GM21381 (cell line): ENCODE measurements at regions not wholly inside any gene's neighbourhood (a gene's known extent, or its start where the extent isn't known, plus 50 kb on each side); places are given as distances from the start of the nearest gene placed in this dataset.

ENCODE experiments used
- ATAC-seq: cut with Tn5 transposase; IDR thresholded peaks from one replicate; pipeline ENCODE4 v1.9.1; 2021; ENCODE audit warnings: mild to moderate bottlenecking, moderate library complexity; ENCODE audit not compliant: unreplicated experiment

GRCh38 chr4:56286763-56287162 is 100.5 kb downstream of the AASDH start:
- ATAC-seq: no peak

DNA sequence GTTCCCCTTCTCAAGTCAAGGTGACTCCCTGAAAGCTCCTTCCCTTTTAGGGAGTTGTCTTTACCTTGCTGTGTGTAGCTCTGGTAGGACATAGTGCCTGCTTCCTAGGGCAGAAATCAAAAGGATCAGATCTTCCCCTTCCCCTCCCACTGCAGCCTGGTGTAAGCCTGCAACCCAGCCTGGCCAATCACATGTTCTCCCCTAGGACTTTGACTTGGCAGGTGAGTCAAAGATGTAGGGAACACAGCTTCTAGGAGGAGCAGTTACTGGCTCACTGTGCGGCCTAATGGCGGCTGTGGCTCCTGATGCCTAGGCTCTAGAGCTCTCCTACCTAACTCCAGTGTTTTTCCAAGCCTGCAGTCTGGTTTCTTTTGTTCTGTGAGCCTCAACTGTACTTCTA is 103.9 kb downstream of the AASDH start:
- ATAC-seq: no peak

DNA sequence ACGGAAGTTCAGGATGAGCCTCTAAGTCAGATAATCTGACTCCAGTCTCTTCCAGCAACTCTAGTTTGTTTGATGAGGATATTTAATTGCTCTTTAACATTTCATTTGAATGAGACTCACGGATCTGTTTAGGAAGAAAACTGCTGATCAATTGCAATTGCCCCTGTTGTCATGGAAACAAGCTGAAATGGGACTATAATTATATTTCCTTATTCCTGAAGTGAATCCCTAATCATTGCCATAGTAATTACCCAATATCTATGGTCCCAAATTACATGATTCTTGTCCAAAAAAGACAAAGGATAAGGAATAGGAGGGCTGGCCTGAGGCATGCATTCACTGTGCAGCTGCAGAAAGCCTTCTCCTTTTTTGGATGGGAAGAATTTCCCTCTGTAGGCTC is 105.3 kb downstream of the AASDH start:
- no peak for ATAC-seq

DNA sequence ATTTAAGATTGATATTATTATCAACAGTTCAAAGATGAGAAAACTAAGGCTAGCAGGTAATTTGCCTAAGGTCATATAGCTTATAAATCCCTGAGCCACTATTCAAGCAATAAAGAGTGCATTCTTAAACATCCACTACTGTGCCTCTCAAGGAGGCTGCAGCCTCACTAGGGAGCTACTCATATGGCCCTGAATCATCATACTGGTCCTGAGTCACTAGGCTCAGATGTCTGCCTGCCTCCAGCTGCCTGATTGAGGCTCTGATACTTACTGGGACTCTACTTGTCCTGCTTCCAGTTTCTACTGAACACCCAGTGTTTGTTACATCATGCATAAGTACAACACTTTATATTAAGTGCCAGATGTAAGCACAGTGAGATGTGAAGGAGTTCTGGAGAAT is 110.7 kb downstream of the AASDH start:
- no peak for ATAC-seq

- no peak for ATAC-seq
Measured at GRCh38 chr4:56273391-56273790, 113.9 kb downstream of the AASDH start.

- no peak for ATAC-seq
Measured at GRCh38 chr4:56272927-56273326, 114.4 kb downstream of the AASDH start.

- ATAC-seq: no peak
Measured at GRCh38 chr4:56272003-56272402, 115.3 kb downstream of the AASDH start.

DNA sequence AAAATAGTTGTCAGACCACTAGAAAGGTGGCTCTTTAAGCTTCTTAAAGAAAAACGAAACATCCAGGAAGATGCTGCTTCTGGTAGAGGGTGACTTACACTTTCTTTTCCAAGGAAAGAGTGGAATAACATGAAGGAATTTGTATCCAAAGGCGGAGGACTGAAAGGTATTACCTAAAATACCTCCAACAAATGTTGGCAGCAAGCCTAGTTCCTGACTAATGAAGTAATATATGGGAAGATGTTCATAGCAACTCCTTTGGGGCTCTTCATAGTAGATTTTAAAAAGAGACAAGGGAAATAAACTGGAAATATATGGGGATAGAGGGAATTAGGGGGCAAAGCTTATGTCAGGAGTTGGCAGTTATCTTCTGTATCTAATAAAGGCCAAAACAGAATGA is 116.2 kb downstream of the AASDH start:
- no peak for ATAC-seq

- ATAC-seq: no peak
Measured at GRCh38 chr4:56267558-56267957, 119.7 kb downstream of the AASDH start.

- ATAC-seq: no peak
Measured at GRCh38 chr4:56264873-56265272, 122.4 kb downstream of the AASDH start.

DNA sequence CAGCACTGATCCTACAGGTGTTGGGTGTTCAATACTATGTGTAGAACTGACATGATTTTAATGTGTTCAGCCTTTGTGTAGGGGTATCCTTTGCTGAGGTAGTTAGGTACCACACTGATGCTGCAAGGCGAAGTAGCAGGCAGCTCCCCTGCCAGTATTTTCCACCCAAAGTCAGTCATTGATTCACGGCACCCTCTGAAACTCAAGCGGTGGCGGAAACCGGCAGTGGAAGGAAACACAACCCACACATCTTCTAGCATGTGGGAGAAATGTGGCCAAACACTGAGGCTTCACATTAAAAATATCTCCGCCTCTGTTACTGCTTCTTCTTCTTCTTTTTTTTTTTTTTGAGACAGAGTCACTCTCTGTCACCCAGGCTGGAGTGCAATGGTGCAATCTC is 126.3 kb downstream of the AASDH start:
- ATAC-seq: no peak

GRCh38 chr4:56260320-56260719 is 127.0 kb downstream of the AASDH start:
- no peak for ATAC-seq

GRCh38 chr4:56259655-56260054 is 127.6 kb downstream of the AASDH start:
- ATAC-seq: no peak

DNA sequence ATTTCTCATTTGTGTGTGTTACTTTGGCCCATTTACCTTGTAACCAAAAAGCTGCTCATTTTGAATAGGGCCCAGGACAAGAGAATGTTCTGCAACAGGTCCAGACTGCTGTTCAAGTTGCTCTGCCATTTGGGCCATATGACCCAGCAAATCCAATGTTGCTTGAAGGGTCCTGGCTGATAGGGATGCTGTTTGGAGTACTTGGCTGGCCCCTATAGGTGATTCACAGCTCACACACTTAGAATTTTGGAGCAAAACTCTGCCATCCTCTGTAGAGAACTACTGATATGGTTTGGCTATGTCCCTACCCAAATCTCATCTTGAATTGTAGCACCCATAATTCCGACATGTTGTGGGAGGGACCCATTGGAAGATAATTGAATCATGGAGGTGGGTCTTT is 131.5 kb downstream of the AASDH start:
- no peak for ATAC-seq

DNA sequence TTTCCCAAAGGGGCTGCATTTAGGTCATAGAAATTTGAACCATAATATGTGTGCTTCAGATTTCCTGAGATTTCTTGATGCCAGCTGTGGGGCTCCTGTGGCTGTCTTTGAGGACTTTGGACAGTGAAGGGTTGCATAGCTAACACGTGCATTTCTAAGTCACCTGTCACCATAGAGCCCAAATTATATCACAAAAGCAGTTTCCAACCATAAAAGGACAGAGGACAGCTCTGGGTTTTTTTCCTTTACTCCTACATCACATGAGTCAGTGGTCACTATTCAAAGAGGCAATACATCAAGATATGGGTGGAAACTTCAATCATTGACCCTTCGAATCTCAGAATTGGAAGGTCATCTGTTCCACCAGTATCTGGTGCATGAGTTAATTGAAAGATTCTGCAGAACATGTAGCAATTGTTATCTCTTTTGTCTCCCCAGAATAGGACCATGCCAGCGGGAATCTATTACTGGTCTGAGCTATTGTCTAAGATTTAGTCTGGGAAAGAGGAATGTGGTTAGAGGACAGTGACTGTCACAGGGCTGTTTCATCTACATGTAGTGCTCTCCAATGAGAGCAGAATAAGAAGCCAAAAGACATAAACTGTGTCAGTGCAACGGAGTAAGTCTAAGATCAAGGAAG is 133.5 kb downstream of the AASDH start:
- ATAC-seq: no peak

- no peak for ATAC-seq
Measured at GRCh38 chr4:56252561-56253152, 134.6 kb downstream of the AASDH start.

DNA sequence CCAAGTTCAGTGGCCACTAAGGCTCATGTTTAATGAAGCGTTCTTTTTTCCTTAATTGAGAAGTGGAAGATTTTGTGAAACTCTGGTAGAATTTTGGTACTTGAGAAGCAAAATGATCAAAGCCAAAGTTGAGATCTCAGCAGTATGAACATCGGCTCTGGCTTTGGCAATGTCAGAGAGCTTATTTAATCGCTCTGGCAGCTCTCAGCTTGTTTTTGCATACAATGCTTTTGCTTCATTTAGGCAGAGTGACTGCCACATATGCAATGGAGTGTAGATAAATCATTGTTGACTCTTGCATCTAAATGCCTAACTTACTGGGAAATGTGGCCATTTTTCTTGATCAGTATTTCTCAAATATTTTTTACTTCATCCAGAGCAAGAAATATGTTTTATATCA is 135.7 kb downstream of the AASDH start:
- no peak for ATAC-seq

DNA sequence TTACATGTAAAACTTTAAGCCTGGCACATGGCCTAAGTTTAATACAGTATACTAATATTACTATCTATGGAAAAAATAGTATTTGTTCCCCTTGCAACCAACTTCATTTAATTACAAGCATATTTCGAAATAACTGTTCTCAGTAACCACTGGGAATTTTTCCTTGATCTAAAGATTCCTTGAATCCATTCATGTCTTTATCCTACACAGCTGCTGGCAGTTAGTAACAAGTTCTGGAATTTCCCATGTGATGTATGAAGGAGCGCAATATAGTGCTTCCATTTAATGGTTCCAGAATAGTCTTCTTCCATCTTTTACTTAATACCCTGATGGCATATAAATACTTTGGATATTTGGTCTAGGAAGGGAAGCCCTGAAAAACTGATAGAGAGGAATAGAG is 136.5 kb downstream of the AASDH start:
- ATAC-seq: no peak

DNA sequence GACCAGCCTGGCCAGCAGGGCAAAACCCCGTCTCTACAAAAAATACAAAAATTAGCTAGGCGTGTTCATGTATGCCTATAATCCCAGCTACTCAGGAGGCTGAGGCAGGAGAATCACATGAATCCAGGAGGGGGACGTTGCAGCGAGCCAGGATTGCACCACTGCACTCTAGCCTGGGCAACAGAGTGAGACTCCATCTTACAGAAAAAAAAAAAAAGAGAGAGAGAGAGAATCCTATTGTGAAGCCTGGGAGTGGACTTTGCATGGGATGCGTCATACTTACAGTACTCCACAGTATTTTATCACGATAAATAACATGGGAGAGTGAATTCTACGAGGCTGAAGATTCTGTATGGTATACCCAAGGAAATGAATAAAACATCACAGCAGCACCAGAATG is 139.6 kb downstream of the AASDH start:
- ATAC-seq: no peak

- ATAC-seq: no peak
Measured at GRCh38 chr4:56246233-56246610, 141.1 kb downstream of the AASDH start.

DNA sequence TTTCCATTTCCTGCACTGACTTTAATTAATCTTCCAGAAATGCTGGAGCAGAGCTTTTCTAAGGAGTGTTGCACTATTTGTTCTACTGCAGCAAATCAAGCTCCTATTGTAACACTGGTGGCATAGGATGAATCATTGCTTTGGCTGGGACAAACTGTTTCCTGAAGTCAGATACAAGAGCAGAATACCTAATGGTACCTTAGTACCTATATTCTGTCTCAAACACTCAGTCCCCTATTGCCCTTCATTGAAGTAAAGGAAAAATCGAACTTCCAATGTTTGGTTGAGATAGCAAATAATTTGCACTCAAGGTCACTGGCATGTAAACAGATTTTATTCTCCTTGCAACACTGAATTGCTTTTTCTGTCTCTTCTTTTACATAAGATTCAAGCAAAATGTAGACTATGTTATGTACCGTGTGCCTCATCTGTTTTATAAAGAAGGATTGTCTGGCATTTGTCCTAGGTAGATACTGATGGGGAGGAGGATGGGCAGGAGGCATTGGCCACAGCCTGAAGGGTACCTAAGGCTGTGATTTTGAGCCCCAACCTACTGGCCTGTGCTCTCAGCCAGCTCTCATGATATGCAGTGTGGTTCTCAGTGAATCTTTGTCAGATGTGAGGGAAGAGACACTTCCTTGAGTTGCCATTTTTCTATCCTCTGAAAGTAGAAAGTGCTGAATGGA is 141.6 kb downstream of the AASDH start:
- ATAC-seq: no peak

DNA sequence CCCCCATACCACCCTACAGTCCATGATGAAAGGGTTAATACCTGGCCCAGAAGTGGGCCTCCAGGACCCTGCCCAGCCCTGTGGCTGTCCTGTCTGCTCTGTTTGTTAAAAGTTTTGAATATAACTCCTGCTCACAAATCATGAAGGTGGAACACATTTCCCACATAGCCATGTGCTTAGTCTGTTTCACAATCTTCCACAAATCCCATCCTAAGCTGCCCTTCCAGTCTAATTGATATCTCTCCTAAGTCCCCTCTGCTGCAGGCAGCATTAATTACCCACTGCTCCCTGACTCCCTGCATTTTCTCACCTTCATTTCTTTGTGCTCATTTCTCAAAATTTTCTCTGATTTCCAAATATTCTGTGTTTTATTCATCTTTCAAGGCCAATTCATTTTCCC is 142.6 kb downstream of the AASDH start:
- ATAC-seq: no peak

DNA sequence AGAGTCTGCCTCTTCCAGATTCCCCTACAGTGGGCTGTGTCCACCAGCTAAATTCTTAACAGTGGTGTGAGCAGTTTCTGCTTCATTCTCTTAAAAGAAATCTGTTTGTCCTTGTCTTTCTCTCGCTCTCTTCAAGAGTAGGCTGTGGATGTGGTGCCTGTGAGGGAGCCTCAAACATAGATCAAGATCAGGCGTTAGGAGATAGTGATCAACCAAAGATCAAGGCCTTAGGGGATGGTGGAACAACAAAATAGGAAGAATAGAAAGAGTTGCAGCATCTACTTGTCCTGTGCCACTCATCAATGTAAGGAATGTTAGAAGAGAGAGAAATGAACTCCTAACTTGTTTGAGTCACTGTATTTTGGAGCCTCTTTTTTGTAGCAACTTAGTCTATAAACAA is 144.2 kb downstream of the AASDH start:
- no peak for ATAC-seq
